ENCODE measurements at regions not wholly inside any gene's neighbourhood (a gene's known extent, or its start where the extent isn't known, plus 50 kb on each side); places are given as distances from the start of the nearest gene placed in this dataset.
A peak's percentile ranks its signal among the peaks of the same experiment; 100 is the strongest.
"Not testable (repeated sequence)": the region's sequence is repeated elsewhere in the genome, so short reads cannot be mapped to it uniquely, and the experiment has no call there.

GRCh38 chr1:117708323-117709248 lies 102.7 kb downstream of the TENT5C start:
- no peak for DNase-seq

DNA sequence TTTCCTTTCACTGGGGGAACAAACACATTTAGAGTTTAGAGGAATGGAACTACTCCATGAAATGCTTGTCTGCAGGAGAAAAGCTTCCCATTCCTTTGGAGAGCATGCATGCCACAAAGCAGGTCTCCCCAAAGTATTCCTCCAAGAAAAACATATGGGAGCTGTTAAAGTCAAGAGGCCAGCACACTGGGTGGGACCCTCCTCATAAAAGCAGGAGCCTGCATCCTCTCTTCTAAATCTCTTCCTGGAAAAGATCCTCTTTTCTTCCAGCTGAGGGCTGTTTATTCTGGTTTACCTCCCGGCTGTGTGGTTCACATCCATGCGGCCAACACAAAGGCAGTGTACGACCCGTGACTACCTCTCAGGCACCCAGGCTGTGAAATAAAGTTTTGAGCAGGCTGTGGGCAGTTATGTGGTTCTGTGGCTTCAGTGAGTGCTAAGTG lies 103.4 kb downstream of the TENT5C start:
- DNase-seq, result no peak

GRCh38 chr1:117710710-117711109 lies 104.9 kb downstream of the TENT5C start:
- DNase-seq, result peak; percentile 6

DNA sequence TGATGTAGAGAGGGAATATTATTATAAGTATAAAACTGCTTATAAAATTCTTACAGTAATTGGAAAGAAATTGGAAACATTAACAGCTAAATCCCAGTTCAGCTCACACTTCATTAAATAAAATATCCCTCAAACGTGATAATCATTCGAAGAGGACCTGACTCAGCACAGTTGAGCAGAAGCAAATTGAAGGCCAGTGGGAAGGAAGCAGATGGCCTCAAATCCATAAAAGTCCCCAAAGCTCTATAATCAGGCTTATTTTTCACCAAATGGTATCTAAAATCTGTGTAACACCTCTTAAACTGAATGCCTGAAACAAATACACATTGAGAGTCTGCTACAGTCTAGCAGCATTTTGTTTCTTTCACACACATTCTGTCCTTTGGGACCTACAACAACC lies 106.8 kb downstream of the TENT5C start:
- no peak for DNase-seq

DNA sequence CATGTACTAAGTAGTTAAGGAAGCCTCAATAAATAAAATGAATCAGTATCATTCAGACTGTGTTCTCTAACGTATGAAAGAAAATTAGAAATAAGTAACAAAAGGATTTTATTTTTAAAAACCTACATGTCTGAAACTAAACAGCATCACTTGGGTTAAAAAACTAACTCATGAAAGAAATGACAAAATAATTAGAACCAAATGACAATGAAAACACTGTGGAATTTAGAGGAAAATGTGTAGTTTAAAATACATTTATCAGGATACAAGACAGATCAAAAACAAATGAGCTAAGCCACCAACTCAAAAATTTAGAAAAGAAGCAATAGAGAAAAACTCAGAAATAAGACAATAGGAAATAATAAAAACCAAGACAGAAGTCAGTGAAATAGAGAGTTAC lies 108.7 kb downstream of the TENT5C start:
- no peak for DNase-seq

DNA sequence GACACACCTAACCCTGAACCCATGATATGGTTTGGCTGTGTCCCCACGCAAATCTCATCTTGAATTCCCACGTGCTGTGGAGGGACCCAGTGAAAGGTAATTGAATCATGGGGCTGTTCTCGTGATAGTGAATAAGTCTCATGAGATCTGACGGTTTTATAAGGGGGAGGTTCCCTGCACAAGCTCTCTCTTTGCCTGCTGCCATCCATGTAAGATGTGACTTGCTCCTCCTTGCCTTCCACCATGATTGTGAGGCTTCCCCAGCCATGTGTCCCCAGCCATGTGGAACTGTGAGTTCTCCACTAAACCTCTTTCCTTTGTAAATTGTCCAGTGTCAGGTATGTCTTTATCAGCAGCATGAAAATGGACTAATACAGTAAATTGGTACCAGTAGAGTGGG lies 110.2 kb downstream of the TENT5C start:
- not testable (repeated sequence) for DNase-seq

- not testable (repeated sequence) for DNase-seq
These were observed 112.1 kb downstream of the TENT5C start for GRCh38 chr1:117717980-117718379.

GRCh38 chr1:117718596-117718995 lies 112.7 kb downstream of the TENT5C start:
- not testable (repeated sequence) for DNase-seq

DNA sequence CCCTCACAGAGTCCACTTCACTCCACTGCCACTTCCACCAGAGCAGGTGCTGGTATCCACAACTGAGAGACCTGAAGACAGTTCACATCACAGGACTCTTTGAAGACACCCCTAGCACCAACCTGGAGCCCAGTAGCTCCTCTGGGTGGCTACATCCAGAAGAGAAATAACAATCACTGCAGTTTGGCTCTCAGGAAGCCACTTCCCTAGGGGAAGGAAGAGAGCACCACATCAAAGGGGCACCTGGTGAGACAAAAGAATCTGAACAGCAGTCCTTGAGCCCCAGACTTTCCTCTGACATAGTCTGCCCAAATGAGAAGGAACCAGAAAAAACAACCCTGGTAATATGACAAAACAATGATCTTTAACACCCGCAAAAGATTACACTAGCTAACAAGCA lies 113.2 kb downstream of the TENT5C start:
- peak; percentile 26 for DNase-seq

DNA sequence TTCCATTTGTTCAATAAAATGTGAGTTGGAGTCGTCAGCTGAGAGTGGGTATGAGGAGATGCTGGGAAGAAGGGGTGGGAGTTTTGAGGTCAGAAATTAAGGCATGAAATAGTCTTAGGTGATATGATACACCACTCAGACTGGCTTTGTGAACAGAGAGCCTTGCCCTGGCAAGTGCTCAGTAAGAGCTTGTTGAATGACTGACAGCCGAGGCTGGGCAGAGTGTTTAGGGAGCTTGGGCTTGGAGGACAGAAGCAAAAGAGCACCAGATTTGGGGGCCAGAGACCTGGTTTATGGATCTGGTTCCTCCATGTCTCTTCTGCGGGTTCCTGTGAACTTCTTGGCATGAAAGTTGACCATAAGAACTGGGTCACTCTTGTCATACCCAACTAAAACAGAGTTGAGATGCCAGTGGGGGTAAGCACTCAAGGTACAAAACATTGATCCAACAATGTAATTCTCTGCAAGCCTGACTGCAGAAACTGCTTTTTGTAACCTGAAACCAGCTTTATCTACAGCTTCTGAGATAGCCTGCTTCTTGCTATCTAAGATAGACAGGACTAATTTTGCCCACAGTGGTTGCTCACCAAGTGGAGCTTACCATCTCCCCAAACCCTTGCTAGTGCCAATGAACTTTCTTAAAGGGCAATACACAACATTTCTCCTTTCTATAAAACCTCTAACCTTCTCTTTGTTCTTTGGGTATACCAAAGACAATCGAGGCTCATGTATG lies 126.4 kb downstream of the TENT5C start:
- no peak for DNase-seq

DNA sequence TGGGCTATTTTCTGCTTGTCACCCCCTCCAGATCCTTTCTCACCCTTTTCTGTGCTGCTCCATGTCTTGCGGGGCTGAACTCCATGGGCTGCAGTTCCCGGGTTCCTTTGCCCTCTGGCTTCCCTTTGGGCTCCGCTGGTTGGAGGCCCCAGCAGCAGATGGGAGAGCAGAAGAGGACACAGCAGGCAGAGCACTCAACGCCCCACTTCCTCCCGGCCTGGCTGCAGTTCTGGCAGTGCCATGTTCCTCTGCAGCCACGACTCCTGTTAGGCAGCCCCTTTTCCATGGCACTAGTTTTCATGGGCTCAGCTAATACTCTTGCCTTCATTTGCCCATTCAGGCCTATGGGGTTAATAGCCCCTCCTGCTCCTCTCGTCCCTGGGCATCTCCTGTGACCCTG lies 127.1 kb downstream of the TENT5C start:
- no peak for DNase-seq

DNA sequence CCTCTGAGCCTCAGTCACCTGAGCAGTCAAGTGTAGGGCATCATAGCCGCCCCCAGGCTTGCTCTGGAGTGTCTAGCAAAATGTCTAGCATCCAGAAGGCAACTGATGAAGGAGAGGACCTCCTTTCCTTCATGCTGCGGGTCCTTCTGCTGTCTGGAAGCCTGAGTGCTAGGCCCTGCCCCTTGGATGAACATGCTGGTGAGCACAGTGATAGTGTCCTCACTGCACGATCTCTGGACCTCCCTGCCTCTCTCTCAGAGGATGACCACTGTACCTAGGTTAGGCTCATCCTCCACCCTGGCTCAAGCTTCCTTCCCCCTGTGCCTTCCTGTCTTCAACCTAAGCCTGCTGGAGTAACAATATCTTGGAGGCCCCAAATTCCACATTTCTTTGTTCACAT lies 128.6 kb downstream of the TENT5C start:
- DNase-seq, result no peak

DNA sequence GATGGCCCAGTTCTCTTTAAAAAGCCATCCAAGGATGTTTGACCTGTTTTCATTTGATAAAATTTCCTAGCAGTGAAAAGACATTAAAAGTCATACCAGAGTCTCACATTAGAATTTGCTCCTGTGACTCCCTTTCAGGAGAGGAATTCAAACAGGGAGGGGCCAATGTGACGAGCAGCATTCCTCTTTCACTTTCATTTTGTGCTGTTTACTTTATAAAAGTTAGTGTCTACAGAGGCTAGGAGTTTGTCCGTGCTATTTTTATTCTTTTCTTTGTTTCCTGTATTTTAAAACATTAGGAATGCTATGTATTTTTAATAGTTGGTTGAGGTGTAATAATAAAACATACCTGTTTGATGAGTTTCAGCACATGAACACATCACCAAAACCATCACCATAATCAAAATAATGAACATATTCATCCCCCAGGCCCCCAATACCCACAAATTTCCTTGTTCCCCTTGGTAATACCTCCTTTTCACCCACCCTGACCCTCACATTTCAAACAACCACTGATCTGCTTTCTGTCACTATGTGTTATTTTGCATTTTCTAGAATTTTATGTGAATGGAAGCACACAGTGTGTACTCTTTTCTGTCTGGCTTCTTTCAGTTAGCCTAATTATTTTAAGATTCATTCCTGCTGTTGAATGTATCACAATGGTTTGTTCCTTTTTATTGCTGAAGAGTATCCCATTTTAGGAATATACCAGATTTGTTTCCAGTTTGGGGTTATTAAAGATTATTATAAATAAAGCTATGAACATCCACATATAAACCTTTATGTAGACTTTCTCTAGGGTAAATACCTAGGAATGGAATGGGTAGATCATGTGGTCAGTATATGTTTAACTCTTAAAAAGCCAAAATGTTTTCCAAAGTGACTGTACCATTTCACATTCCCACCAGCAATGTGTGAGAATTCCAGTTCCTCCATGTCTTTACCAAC lies 129.5 kb downstream of the TENT5C start:
- peak; percentile 65 for DNase-seq

DNA sequence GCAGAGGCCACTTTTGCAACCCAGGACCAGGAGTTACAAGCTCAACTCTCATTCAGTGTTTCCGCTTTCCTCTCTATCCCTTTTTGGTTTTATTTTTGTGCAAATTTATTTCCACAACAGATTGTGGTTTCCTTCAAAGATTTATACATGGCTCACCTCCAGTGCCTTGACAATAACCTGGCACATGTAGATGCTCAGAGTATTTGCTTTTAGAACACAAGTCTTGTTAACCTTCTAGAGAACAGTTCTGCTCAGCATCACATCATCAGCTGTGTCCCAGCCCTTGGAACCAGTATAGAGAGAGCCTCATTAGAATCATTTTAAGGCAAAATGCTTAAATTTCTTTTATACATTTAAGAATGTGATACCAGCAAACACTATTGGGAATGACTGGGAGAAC lies 133.7 kb downstream of the TENT5C start:
- no peak for DNase-seq

DNA sequence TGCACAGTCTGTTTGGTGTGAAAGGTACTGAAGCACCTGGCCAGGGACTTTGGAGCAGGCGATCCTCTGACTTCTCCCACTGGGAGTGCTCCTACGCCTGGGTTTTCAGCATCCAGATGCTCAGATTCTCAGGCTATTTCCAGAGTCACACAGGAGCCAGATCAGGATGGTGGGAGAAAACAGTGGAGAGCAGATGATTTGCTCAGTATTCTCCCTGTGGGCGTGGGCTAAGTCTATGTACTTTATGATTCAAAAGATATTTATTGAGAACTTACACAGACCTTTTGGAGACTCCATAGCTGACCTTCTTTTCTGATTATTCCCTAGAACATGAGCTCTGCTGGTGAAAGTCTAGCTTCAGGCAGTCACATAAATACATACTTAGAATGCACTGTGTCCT lies 134.6 kb downstream of the TENT5C start:
- no peak for DNase-seq

DNA sequence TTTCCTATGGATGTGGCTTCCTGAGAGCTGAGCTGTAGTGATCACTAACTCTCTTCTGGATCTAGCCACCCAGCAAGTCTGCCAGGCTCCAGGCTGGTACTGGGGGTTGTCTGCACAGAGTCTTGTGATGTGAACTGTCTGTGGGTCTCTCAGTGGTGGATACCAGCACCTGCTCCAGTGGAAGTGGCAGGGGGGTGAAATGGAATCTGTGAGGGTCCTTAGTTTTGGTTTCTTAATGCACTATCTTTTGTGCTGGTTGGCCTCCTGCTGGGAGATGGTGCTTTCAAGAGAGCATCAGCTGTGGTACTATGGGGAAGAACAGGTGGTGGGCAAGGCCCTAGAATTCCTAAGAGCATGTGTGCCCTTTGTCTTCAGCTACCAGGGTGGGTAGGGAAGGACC lies 140.7 kb downstream of the TENT5C start:
- DNase-seq, result not testable (repeated sequence)

- DNase-seq, result no peak
These were observed 141.8 kb downstream of the TENT5C start for GRCh38 chr1:117747605-117748004.

DNA sequence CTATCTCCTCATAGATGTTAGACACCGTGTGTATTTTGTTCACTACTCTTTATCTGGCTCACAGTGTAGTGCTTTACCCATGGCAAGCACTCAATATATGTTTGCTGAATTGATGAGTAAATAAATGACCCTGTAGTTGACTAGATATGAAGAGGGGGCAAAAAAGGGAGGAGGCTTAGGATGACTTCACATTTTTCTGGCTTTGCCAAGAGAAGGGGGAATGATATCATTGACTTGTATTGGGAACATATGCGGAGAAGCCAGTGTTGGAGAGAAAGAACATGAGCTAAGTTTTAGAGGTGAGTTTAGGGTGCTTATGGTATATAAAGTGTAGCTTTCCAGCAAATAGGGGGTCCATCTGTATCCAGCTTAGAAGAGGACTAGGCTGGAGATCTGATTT lies 145.5 kb downstream of the TENT5C start:
- no peak for DNase-seq

- DNase-seq, result no peak
These were observed 146.8 kb downstream of the TENT5C start for GRCh38 chr1:117752661-117753060.

DNA sequence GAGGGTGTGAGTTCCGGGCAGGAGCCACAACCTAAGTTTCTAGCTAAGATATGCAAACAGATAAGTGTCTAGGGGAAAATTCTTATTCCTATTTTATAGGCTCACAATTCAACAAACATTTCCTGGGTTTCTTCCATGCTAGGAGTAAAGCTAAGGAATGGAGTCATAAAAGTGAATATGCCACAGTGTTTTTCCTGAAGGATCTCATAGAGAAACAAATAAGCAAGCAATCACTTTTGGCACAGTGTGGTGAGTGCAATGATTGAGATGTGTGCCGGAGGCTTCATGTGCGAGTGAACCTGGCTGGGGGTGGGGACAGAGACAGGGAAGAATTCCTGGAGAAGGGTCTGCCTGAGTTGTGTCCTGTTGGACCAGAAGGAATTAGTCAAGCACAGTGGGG lies 147.4 kb downstream of the TENT5C start:
- no peak for DNase-seq

DNA sequence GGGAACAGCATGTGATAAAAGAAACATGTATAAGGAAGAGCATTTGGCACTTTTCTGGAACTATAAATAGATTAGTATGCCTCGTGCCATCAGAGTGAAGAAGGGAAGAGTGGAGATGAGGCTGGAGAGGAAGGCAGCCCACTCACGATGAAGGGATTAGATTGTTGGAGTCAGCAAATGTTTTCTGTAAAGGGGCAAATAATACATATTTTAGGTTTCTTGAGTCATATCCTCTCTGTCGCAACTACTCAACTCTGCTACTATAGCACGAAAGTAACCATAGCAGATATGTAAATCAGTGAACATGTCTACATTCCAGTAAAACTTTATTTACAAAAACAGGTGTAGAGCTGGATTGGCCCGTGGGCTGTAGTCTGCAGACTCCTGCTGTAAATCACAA lies 147.8 kb downstream of the TENT5C start:
- no peak for DNase-seq

DNA sequence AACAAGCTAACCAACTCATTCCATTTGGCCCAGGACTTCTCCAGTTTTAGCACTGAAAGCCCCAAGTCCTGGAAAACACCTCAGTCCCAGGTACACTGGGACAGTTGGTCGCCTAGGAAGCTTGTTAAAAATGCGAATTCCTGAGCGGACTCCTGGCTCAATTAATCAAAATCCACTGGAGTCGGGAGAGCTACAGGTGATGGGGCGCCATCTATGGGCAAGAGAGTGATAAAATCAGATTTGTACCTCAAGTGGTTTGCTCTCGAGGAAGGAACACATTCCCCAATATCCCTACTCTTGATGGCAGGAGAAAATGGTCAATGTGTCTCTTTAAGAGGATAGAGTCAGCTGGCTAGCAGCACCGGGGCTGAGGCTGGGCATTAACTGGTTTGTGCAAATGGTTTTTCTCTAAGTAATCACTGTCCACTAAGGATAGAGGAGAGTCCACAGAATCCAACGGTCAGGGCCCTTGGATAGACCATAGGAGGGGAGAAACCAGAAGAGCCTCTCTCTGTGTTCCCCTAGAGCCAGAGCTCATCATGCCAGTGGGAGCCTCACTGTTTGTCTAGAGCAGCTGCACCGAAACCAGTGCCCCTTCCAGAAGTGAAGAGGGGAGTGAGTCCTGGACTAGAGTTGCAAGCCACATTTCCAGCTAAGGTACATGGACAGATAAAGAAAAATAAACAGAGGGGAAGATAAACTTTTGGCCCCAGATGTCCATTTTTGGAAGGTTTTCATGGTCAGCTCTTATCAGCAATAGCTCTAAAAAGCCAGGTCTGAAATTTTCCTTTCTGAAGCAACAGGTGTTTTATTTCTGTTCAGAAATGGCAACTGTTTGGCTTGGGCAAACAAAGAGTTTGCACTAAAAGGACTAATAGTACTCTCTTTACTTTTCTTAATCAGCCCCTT lies 148.5 kb downstream of the TENT5C start:
- peak; percentile 62 for DNase-seq

Measured in CD4-positive, alpha-beta T cell treated with Interleukin-10 for 1 hour (primary cell).